Mammary epithelial cell (primary cell): ENCODE measurements at regions not wholly inside any gene's neighbourhood (a gene's known extent, or its start where the extent isn't known, plus 50 kb on each side); places are given as distances from the start of the nearest gene placed in this dataset.

Experiments
- CTCF ChIP-seq, 2 donors: IDR thresholded peaks in 1 of 2; conservative IDR thresholded peaks in 1 of 2; 2 replicates each; pipeline ENCODE4 v1.5.1; 2011 to 2012; ENCODE audit warnings: inconsistent platforms in 2 of 2, low read length in 2 of 2, mild to moderate bottlenecking in 2 of 2, control low read depth in 1 of 2, low read depth in 1 of 2; ENCODE audit not compliant: insufficient read depth in 1 of 2; ENCODE audit errors: extremely low read depth in 1 of 2
- EZH2 ChIP-seq: IDR thresholded peaks from 2 replicates; pipeline ENCODE4 v1.6.1; 2012; ENCODE audit warnings: low read length, inconsistent platforms, borderline replicate concordance

- no peak for TF ChIP-seq CTCF (conservative IDR thresholded peaks at IDR 0.05 in 1 of 2, IDR thresholded peaks at IDR 0.05 in 1 of 2; ENCODE audit: extremely low read depth in 1 of 2, insufficient read depth in 1 of 2, low read depth in 1 of 2, low read length in 2 of 2)
- TF ChIP-seq EZH2, result no peak
Observed at GRCh38 chr20:22474224-22474623, 110.1 kb downstream of the FOXA2 start.
